ENCODE measurements at regions not wholly inside any gene's neighbourhood (a gene's known extent, or its start where the extent isn't known, plus 50 kb on each side); places are given as distances from the start of the nearest gene placed in this dataset.

DNA sequence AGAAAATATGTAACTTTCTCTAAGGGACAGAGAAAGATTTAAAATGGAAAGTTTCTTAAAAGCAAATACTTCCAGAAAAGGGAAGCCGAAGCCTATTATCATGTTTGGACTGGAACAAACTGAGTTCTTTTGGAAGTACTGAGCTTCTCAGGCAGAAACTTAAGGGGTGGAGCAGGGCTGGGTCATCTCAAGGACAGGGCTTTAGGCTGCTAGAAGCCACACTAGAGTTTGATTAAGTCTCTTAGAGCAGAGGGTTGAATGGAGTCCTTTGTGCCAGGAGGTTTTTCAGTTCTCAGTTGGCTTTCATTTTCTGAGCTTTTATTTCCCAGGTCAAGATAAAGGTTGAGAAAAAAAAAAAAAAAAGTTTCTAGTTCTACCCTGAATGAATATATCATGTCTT is 432.7 kb downstream of the SLITRK5 start:
- H3K4me1 ChIP-seq (ENCODE audit: control insufficient read depth, insufficient read depth, low read length): no peaks in the 10 kb centered on the region
- TF ChIP-seq SETDB1 (IDR thresholded peaks at IDR 0.05; ENCODE audit: insufficient read length, low read length): no peak
- TF ChIP-seq, protein P1, sequence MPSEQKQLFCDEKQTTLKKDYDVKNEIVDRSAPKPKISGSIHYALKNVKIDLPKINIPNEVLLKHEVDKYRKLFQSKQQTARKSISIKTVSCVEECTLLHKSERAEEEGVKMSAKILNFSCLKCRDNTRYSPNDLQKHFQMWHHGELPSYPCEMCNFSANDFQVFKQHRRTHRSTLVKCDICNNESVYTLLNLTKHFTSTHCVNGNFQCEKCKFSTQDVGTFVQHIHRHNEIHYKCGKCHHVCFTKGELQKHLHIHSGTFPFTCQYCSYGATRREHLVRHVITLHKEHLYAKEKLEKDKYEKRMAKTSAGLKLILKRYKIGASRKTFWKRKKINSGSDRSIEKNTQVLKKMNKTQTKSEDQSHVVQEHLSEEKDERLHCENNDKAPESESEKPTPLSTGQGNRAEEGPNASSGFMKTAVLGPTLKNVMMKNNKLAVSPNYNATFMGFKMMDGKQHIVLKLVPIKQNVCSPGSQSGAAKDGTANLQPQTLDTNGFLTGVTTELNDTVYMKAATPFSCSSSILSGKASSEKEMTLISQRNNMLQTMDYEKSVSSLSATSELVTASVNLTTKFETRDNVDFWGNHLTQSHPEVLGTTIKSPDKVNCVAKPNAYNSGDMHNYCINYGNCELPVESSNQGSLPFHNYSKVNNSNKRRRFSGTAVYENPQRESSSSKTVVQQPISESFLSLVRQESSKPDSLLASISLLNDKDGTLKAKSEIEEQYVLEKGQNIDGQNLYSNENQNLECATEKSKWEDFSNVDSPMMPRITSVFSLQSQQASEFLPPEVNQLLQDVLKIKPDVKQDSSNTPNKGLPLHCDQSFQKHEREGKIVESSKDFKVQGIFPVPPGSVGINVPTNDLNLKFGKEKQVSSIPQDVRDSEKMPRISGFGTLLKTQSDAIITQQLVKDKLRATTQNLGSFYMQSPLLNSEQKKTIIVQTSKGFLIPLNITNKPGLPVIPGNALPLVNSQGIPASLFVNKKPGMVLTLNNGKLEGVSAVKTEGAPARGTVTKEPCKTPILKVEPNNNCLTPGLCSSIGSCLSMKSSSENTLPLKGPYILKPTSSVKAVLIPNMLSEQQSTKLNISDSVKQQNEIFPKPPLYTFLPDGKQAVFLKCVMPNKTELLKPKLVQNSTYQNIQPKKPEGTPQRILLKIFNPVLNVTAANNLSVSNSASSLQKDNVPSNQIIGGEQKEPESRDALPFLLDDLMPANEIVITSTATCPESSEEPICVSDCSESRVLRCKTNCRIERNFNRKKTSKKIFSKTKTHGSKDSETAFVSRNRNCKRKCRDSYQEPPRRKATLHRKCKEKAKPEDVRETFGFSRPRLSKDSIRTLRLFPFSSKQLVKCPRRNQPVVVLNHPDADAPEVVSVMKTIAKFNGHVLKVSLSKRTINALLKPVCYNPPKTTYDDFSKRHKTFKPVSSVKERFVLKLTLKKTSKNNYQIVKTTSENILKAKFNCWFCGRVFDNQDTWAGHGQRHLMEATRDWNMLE (tag by site-specific recombination; conservative IDR thresholded peaks at IDR 0.05; ENCODE audit: low read depth): no peak
- TF ChIP-seq, protein P2, sequence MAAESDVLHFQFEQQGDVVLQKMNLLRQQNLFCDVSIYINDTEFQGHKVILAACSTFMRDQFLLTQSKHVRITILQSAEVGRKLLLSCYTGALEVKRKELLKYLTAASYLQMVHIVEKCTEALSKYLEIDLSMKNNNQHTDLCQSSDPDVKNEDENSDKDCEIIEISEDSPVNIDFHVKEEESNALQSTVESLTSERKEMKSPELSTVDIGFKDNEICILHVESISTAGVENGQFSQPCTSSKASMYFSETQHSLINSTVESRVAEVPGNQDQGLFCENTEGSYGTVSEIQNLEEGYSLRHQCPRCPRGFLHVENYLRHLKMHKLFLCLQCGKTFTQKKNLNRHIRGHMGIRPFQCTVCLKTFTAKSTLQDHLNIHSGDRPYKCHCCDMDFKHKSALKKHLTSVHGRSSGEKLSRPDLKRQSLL (tag by site-specific recombination; IDR thresholded peaks at IDR 0.05): no peak
- TF ChIP-seq, protein P3, sequence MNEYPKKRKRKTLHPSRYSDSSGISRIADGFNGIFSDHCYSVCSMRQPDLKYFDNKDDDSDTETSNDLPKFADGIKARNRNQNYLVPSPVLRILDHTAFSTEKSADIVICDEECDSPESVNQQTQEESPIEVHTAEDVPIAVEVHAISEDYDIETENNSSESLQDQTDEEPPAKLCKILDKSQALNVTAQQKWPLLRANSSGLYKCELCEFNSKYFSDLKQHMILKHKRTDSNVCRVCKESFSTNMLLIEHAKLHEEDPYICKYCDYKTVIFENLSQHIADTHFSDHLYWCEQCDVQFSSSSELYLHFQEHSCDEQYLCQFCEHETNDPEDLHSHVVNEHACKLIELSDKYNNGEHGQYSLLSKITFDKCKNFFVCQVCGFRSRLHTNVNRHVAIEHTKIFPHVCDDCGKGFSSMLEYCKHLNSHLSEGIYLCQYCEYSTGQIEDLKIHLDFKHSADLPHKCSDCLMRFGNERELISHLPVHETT (tag by site-specific recombination; IDR thresholded peaks at IDR 0.05): no peak
- TF ChIP-seq, protein P4, sequence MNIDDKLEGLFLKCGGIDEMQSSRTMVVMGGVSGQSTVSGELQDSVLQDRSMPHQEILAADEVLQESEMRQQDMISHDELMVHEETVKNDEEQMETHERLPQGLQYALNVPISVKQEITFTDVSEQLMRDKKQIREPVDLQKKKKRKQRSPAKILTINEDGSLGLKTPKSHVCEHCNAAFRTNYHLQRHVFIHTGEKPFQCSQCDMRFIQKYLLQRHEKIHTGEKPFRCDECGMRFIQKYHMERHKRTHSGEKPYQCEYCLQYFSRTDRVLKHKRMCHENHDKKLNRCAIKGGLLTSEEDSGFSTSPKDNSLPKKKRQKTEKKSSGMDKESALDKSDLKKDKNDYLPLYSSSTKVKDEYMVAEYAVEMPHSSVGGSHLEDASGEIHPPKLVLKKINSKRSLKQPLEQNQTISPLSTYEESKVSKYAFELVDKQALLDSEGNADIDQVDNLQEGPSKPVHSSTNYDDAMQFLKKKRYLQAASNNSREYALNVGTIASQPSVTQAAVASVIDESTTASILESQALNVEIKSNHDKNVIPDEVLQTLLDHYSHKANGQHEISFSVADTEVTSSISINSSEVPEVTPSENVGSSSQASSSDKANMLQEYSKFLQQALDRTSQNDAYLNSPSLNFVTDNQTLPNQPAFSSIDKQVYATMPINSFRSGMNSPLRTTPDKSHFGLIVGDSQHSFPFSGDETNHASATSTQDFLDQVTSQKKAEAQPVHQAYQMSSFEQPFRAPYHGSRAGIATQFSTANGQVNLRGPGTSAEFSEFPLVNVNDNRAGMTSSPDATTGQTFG (tag by site-specific recombination; IDR thresholded peaks at IDR 0.05; ENCODE audit: borderline replicate concordance): no peak
- no peak for TF ChIP-seq GFI1B (tag by site-specific recombination; IDR thresholded peaks at IDR 0.05)
- no peak for TF ChIP-seq ZFHX2 (tag by site-specific recombination; conservative IDR thresholded peaks at IDR 0.05)
- TF ChIP-seq, protein P5, sequence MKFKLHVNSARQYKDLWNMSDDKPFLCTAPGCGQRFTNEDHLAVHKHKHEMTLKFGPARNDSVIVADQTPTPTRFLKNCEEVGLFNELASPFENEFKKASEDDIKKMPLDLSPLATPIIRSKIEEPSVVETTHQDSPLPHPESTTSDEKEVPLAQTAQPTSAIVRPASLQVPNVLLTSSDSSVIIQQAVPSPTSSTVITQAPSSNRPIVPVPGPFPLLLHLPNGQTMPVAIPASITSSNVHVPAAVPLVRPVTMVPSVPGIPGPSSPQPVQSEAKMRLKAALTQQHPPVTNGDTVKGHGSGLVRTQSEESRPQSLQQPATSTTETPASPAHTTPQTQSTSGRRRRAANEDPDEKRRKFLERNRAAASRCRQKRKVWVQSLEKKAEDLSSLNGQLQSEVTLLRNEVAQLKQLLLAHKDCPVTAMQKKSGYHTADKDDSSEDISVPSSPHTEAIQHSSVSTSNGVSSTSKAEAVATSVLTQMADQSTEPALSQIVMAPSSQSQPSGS (tag by site-specific recombination; IDR thresholded peaks at IDR 0.05; ENCODE audit: low read depth): no peak
- no peak for TF ChIP-seq ZNF350 (tag by site-specific recombination; IDR thresholded peaks at IDR 0.05)
- TF ChIP-seq ZNF19 (tag by site-specific recombination; IDR thresholded peaks at IDR 0.05; ENCODE audit: low read depth): no peak
- no peak for TF ChIP-seq BCL11A (tag by site-specific recombination; IDR thresholded peaks at IDR 0.05; ENCODE audit: low read depth)
- TF ChIP-seq, protein P6, sequence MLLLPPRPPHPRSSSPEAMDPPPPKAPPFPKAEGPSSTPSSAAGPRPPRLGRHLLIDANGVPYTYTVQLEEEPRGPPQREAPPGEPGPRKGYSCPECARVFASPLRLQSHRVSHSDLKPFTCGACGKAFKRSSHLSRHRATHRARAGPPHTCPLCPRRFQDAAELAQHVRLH (tag by site-specific recombination; IDR thresholded peaks at IDR 0.05): no peak
- TF ChIP-seq ZNF24 (tag by site-specific recombination; IDR thresholded peaks at IDR 0.05): no peak
- no peak for TF ChIP-seq ZNF585B (tag by site-specific recombination; IDR thresholded peaks at IDR 0.05)
- TF ChIP-seq KLF8 (tag by site-specific recombination; IDR thresholded peaks at IDR 0.05): no peak
- TF ChIP-seq, protein P7, sequence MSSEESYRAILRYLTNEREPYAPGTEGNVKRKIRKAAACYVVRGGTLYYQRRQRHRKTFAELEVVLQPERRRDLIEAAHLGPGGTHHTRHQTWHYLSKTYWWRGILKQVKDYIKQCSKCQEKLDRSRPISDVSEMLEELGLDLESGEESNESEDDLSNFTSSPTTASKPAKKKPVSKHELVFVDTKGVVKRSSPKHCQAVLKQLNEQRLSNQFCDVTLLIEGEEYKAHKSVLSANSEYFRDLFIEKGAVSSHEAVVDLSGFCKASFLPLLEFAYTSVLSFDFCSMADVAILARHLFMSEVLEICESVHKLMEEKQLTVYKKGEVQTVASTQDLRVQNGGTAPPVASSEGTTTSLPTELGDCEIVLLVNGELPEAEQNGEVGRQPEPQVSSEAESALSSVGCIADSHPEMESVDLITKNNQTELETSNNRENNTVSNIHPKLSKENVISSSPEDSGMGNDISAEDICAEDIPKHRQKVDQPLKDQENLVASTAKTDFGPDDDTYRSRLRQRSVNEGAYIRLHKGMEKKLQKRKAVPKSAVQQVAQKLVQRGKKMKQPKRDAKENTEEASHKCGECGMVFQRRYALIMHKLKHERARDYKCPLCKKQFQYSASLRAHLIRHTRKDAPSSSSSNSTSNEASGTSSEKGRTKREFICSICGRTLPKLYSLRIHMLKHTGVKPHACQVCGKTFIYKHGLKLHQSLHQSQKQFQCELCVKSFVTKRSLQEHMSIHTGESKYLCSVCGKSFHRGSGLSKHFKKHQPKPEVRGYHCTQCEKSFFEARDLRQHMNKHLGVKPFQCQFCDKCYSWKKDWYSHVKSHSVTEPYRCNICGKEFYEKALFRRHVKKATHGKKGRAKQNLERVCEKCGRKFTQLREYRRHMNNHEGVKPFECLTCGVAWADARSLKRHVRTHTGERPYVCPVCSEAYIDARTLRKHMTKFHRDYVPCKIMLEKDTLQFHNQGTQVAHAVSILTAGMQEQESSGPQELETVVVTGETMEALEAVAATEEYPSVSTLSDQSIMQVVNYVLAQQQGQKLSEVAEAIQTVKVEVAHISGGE (tag by site-specific recombination; conservative IDR thresholded peaks at IDR 0.05; ENCODE audit: low read depth): no peak
- TF ChIP-seq SP2 (tag by site-specific recombination; IDR thresholded peaks at IDR 0.05): no peak
- no peak for TF ChIP-seq ZNF248 (tag by site-specific recombination; IDR thresholded peaks at IDR 0.05)
- no peak for TF ChIP-seq ZNF112 (tag by site-specific recombination; IDR thresholded peaks at IDR 0.05)
- no peak for TF ChIP-seq ZNF473 (tag by site-specific recombination; IDR thresholded peaks at IDR 0.05)
- CTCF ChIA-PET: no interaction called here
- H3K27ac ChIP-seq (ENCODE audit: extremely low read depth, low read depth, low read length): no peak overlapping the region
- H3K36me3 ChIP-seq (ENCODE audit: control insufficient read depth in 2 of 2, insufficient read depth in 1 of 2, low read length in 2 of 2): no peaks in the 10 kb centered on the region
- H3K4me3 ChIP-seq (ENCODE audit: low read depth, low read length): no peak overlapping the region
- POLR2A ChIA-PET: no interaction called here
- H3K9me3 ChIP-seq (ENCODE audit: control insufficient read depth, insufficient read depth, low read depth, low read length): no peaks in the 10 kb centered on the region

Data from HEK293 (cell line).